CD4-positive, alpha-beta T cell treated with Interleukin-1 beta for 1 hour (primary cell): ENCODE measurements at regions not wholly inside any gene's neighbourhood (a gene's known extent, or its start where the extent isn't known, plus 50 kb on each side); places are given as distances from the start of the nearest gene placed in this dataset.
A peak's percentile ranks its signal among the peaks of the same experiment; 100 is the strongest.

Experiments
- DNase-seq, 2 donors: peaks; one replicate each; pipeline ENCODE4 v3.0.0-alpha.2; 2020 to 2022

- DNase-seq: no peak
Measured at GRCh38 chr12:104858611-104859543, 99.2 kb downstream of the SLC41A2 start.

- no peak for DNase-seq
Measured at GRCh38 chr12:104856531-104856930, 101.6 kb downstream of the SLC41A2 start.

- no peak for DNase-seq
Measured at GRCh38 chr12:104855599-104855998, 102.5 kb downstream of the SLC41A2 start.

DNA sequence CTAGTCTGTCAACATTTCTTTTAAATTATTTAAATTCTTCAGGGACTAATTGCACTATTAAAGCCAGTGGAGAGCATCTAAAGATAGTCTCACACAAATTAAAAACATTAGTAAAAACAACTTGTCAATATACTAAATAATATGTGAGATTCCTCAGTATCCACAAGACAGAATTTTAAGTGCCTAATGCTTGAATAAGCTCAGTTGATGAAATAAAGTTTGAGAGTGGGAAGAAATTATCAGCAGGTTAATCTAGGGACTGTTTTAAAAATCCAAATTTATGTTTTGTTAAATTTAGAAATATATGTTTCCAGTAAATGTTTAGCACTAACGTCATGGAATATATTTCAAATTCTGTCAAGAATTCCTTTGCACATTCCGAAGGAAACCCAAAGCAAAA lies 105.2 kb downstream of the SLC41A2 start:
- no peak for DNase-seq

- DNase-seq: no peak
Measured at GRCh38 chr12:104852102-104852501, 106.0 kb downstream of the SLC41A2 start.

DNA sequence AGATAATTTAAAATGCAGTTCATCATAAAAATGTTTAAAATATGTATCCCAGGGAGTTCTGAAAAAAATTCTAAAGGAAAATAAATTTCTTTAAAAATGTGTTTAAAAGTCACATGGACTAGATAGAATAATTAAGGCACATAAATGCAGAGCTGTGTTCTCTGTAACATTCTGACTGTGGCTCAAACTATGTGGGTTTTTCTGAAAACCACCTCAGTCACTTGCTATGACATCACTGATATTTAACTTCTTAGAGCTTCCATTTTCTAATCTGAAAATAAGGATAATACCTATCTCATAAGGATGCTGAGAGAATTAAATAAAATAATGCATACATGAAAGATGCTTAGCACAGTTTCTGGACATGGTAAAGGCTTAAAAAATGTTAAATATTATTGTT lies 107.3 kb downstream of the SLC41A2 start:
- DNase-seq: no peak

DNA sequence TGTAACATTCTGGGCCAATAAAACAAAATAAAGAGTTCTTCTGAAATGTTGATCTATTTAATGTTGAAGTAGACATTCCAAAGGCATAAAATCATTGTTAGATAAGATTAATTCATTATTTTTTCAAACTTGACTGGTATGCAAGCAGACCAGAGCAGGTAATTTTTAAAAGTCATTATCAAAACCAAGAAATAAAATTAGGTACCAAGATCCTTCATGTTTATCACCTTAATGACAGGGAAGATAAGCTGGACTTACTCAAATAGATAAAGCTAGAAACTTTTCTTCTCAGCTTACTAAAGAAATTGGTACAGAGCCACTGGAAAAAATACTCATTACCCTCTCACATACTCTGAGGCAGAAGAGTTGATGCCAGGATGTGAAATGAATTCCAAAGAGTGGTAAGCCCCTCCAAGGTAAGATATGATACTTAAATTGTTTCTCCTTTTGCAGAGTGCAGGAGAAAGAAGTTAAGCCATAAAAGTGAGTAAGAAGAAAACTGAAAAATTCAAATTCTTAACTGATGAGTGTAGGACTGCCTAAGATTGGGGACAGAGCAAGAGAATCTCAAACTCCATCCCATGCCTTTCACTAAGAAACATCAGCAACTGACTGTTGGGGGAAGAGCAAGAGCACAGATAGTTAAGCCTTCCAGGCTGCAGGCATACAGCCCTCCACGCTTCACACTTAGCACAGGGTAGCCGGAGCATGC lies 111.9 kb downstream of the SLC41A2 start:
- DNase-seq: no peak

DNA sequence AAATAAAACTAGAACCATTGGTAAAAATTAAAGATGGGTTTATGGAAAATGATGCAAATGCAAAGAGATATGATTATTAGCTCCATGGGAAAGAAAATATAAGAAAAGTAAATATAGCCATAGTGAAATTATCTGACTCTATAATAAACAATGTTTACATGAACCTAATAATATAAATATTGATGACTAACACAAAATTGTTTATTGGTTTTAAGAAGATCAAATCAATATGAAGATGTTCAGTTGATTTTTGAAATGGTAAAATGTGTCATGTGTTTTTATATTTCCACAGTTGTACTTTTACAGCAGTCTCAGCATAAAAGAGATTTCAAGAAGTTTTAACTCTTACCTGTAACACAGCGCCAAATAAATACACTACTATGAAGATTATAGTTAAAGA lies 114.0 kb downstream of the SLC41A2 start:
- DNase-seq: no peak

GRCh38 chr12:104840262-104840661 lies 117.8 kb downstream of the SLC41A2 start:
- no peak for DNase-seq

GRCh38 chr12:104835317-104835716 lies 122.8 kb downstream of the SLC41A2 start:
- no peak for DNase-seq

- no peak for DNase-seq
Measured at GRCh38 chr12:104834607-104835006, 123.5 kb downstream of the SLC41A2 start.

GRCh38 chr12:104833756-104834155 lies 124.3 kb downstream of the SLC41A2 start:
- no peak for DNase-seq

- DNase-seq: no peak
Measured at GRCh38 chr12:104828015-104828414, 130.1 kb downstream of the SLC41A2 start.

- DNase-seq: peak in 1 of 2 donors; percentile 8
Measured at GRCh38 chr12:104827587-104827986, 130.5 kb downstream of the SLC41A2 start.

DNA sequence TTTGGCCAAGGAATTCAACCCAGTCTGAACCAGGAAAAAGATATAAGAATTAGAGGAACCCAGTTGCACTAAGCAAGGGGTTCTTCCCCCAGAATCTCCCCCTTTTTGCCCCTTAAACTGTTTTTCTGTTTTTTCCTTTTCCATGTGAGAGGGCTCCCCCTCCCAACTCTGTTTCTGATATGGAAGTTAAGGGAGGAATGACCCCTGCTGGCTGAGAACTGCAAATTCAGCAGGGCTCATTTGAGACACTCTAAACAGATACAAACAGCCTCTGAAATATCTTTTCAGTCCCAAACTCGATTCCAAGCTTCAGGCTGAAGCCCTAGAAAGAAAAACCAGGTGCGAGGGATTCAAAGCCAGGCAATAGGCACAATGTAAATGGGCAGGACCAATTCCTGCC lies 132.7 kb downstream of the SLC41A2 start:
- no peak for DNase-seq

DNA sequence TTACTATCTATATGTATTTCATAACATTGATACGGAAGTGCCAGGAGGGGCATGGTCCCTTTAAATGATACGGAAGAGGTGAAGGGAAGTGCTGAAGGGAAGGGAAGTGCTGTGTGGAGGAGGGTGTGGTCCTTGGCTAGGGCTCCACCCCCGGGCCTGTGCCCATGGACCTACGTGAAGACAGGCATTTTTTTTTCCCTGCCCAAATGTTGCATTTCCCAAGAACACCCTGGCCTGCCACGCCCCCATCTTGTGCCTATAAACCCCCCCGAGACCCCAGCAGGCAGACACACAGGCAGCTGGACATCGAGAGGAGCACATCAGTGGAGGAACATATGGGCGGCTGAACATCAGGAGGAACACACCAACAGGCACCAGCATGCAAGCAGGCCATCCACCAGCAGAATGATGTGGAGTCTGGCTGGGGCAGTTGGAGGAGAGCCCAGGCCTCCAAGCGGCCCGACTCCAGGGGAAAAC lies 134.1 kb downstream of the SLC41A2 start:
- peak in 1 of 2 donors; percentile 41 for DNase-seq

GRCh38 chr12:104822941-104823340 lies 135.1 kb downstream of the SLC41A2 start:
- DNase-seq: no peak

GRCh38 chr12:104816845-104817503 lies 141.1 kb downstream of the SLC41A2 start:
- DNase-seq: no peak

- no peak for DNase-seq
Measured at GRCh38 chr12:104815935-104816334, 142.2 kb downstream of the SLC41A2 start.

- DNase-seq: no peak
Measured at GRCh38 chr12:104814944-104815343, 143.1 kb downstream of the SLC41A2 start.
